ENCODE measurements at regions not wholly inside any gene's neighbourhood (a gene's known extent, or its start where the extent isn't known, plus 50 kb on each side); places are given as distances from the start of the nearest gene placed in this dataset.

GRCh38 chr13:70388935-70389334, 280.7 kb upstream of the KLHL1 start:
- H3K4me2 ChIP-seq (ENCODE audit: low read depth, low read length, poor library complexity, severe bottlenecking): no peak overlapping the region
- no peaks in the 10 kb centered on the region for H4K20me1 ChIP-seq (ENCODE audit: insufficient read depth, low read depth, low read length)
- H2AFZ ChIP-seq (ENCODE audit: low read length): no peak overlapping the region
- no peaks in the 10 kb centered on the region; the same call in 1 of the 2 replicates for H3K9me3 ChIP-seq (ENCODE audit: low read length)
- no peaks in the 10 kb centered on the region for H3K36me3 ChIP-seq (ENCODE audit: insufficient read depth, low read length)
- H3K27me3 ChIP-seq (ENCODE audit: low read length): no peaks in the 10 kb centered on the region
- H3K9me2 ChIP-seq (replicated peaks; ENCODE audit: insufficient read depth, low read length): no peaks in the 10 kb centered on the region; the same call in 1 of the 2 replicates
- H3K4me1 ChIP-seq (ENCODE audit: low read length): no peaks in the 10 kb centered on the region
- no peaks in the 10 kb centered on the region for H3K79me2 ChIP-seq (ENCODE audit: low read length)
- no peak for DNase-seq
- no peak overlapping the region for H3K4me3 ChIP-seq (ENCODE audit: low read length)
- H3K9ac ChIP-seq (ENCODE audit: low read length): no peak overlapping the region
- H3K27ac ChIP-seq (ENCODE audit: low read length): no peak overlapping the region

- DNase-seq: no peak
- Histone ChIP-seq H3K36me3 (ENCODE audit: insufficient read depth, low read length) (no peaks in the 10 kb centered on the region), H3K9me2 (replicated peaks; ENCODE audit: insufficient read depth, low read length) (no peaks in the 10 kb centered on the region; the same call in 1 of the 2 replicates), H3K4me3 (ENCODE audit: low read length) (no peak overlapping the region), H2AFZ (ENCODE audit: low read length) (no peak overlapping the region), H3K27me3 (ENCODE audit: low read length) (no peaks in the 10 kb centered on the region), H3K9me3 (ENCODE audit: low read length) (no peaks in the 10 kb centered on the region; the same call in 1 of the 2 replicates), H4K20me1 (ENCODE audit: insufficient read depth, low read depth, low read length) (no peaks in the 10 kb centered on the region), H3K9ac (ENCODE audit: low read length) (no peak overlapping the region), H3K27ac (ENCODE audit: low read length) (no peak overlapping the region), H3K4me1 (ENCODE audit: low read length) (no peaks in the 10 kb centered on the region), H3K79me2 (ENCODE audit: low read length) (no peaks in the 10 kb centered on the region), H3K4me2 (ENCODE audit: low read depth, low read length, poor library complexity, severe bottlenecking) (no peak overlapping the region)
Observed at GRCh38 chr13:70386919-70387318, 278.7 kb upstream of the KLHL1 start.

- no peak overlapping the region for H2AFZ ChIP-seq (ENCODE audit: low read length)
- no peaks in the 10 kb centered on the region for H3K27me3 ChIP-seq (ENCODE audit: low read length)
- no peak overlapping the region for H3K4me2 ChIP-seq (ENCODE audit: low read depth, low read length, poor library complexity, severe bottlenecking)
- H3K4me1 ChIP-seq (ENCODE audit: low read length): no peaks in the 10 kb centered on the region
- no peak for DNase-seq
- H4K20me1 ChIP-seq (ENCODE audit: insufficient read depth, low read depth, low read length): no peaks in the 10 kb centered on the region
- no peaks in the 10 kb centered on the region; the same call in 1 of the 2 replicates for H3K9me2 ChIP-seq (replicated peaks; ENCODE audit: insufficient read depth, low read length)
- H3K79me2 ChIP-seq (ENCODE audit: low read length): no peaks in the 10 kb centered on the region
- no peak overlapping the region for H3K4me3 ChIP-seq (ENCODE audit: low read length)
- H3K9ac ChIP-seq (ENCODE audit: low read length): no peak overlapping the region
- H3K9me3 ChIP-seq (ENCODE audit: low read length): no peaks in the 10 kb centered on the region; the same call in 1 of the 2 replicates
- H3K36me3 ChIP-seq (ENCODE audit: insufficient read depth, low read length): no peaks in the 10 kb centered on the region
- no peak overlapping the region for H3K27ac ChIP-seq (ENCODE audit: low read length)
Observed at GRCh38 chr13:70385852-70386251, 277.6 kb upstream of the KLHL1 start.

DNA sequence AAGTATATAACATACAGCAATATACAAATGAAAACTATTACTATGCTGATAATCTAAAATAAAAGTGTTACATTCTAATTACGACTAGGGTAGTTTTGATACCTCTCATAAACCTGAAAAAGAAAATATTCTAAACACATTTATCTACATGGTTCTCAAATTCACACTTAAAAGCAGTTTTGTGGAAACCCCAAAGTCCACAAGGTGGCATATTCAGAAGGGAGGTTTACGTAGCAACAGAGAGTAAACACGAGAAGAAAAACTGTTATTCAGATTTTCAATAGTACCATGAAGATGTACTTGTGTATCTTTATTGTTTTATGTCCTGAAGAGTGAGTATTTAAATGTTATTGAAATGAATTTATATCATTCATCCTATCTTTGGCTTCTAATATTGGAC, 275.9 kb upstream of the KLHL1 start:
- Histone ChIP-seq H3K27me3 (ENCODE audit: low read length) (no peaks in the 10 kb centered on the region), H3K4me3 (ENCODE audit: low read length) (no peak overlapping the region), H4K20me1 (ENCODE audit: insufficient read depth, low read depth, low read length) (no peaks in the 10 kb centered on the region), H3K9ac (ENCODE audit: low read length) (no peak overlapping the region), H3K9me3 (ENCODE audit: low read length) (no peaks in the 10 kb centered on the region; the same call in none of the 2 replicates), H3K4me1 (ENCODE audit: low read length) (no peaks in the 10 kb centered on the region), H3K4me2 (ENCODE audit: low read depth, low read length, poor library complexity, severe bottlenecking) (no peak overlapping the region), H3K36me3 (ENCODE audit: insufficient read depth, low read length) (no peaks in the 10 kb centered on the region), H2AFZ (ENCODE audit: low read length) (no peak overlapping the region; the same call in 1 of the 2 replicates), H3K27ac (ENCODE audit: low read length) (no peak overlapping the region), H3K79me2 (ENCODE audit: low read length) (no peaks in the 10 kb centered on the region), H3K9me2 (replicated peaks; ENCODE audit: insufficient read depth, low read length) (no peaks in the 10 kb centered on the region)
- DNase-seq: no peak

DNA sequence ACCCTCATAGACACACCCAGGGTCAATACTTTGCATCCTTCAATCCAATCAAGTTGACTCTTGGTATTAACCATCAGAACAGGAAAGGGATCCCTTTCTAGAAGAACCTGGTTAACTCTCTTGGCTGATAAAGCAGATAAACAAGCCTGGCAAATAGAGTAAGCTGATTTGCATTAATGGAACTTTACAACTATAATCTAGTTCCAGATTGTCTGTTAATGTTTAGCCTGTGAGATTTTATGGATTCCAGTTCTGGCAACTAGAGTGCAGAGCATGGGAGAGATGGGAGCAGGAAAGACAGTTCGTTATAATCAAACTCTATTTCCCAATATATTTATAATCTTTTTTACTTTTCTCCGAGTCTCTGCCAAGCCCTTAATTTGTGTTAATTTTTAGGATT, 272.6 kb upstream of the KLHL1 start:
- H3K9me2 ChIP-seq (replicated peaks; ENCODE audit: insufficient read depth, low read length): no peaks in the 10 kb centered on the region
- H3K36me3 ChIP-seq (ENCODE audit: insufficient read depth, low read length): no peaks in the 10 kb centered on the region
- H3K27ac ChIP-seq (ENCODE audit: low read length): no peak overlapping the region
- no peak overlapping the region for H3K9ac ChIP-seq (ENCODE audit: low read length)
- no peak overlapping the region for H3K4me2 ChIP-seq (ENCODE audit: low read depth, low read length, poor library complexity, severe bottlenecking)
- no peaks in the 10 kb centered on the region for H3K4me1 ChIP-seq (ENCODE audit: low read length)
- no peaks in the 10 kb centered on the region for H3K27me3 ChIP-seq (ENCODE audit: low read length)
- no peaks in the 10 kb centered on the region; the same call in none of the 2 replicates for H3K9me3 ChIP-seq (ENCODE audit: low read length)
- no peak overlapping the region for H2AFZ ChIP-seq (ENCODE audit: low read length)
- no peak overlapping the region for H3K4me3 ChIP-seq (ENCODE audit: low read length)
- no peaks in the 10 kb centered on the region for H4K20me1 ChIP-seq (ENCODE audit: insufficient read depth, low read depth, low read length)
- no peak for DNase-seq
- no peaks in the 10 kb centered on the region for H3K79me2 ChIP-seq (ENCODE audit: low read length)

- no peaks in the 10 kb centered on the region for H3K36me3 ChIP-seq (ENCODE audit: insufficient read depth, low read length)
Observed at GRCh38 chr13:70375718-70376117, 267.5 kb upstream of the KLHL1 start.

DNA sequence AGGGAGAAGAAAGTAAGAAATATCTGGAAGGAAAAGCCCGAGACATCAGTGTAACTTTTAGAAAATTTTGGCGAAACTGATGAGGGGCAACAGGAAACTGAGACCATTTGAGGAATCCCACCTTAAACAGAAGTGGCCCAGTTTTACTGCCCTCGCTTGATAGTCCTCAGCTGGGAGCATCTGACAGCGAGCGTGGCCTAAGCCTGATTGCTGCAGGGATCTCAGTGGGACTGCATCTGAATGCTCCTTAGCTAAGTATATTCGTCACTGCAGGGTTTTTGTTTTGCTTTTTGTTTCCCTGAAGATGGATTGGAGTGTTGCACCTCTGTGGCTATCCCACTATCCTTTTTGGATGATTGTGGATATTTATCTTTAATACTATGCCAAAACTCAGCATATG, 262.7 kb upstream of the KLHL1 start:
- Histone ChIP-seq H3K9me3 (ENCODE audit: low read length) (no peaks in the 10 kb centered on the region), H2AFZ (ENCODE audit: low read length) (no peak overlapping the region), H3K4me3 (ENCODE audit: low read length) (no peak overlapping the region), H3K4me2 (ENCODE audit: low read depth, low read length, poor library complexity, severe bottlenecking) (no peak overlapping the region), H3K4me1 (ENCODE audit: low read length) (no peaks in the 10 kb centered on the region), H3K27ac (ENCODE audit: low read length) (no peak overlapping the region), H4K20me1 (ENCODE audit: insufficient read depth, low read depth, low read length) (no peaks in the 10 kb centered on the region), H3K27me3 (ENCODE audit: low read length) (no peaks in the 10 kb centered on the region), H3K79me2 (ENCODE audit: low read length) (no peaks in the 10 kb centered on the region), H3K9ac (ENCODE audit: low read length) (no peak overlapping the region), H3K9me2 (replicated peaks; ENCODE audit: insufficient read depth, low read length) (no peaks in the 10 kb centered on the region), H3K36me3 (ENCODE audit: insufficient read depth, low read length) (no peaks in the 10 kb centered on the region)
- DNase-seq: no peak

More at GRCh38 chr13:70375718-70376117, 267.5 kb upstream of the KLHL1 start:
- no peaks in the 10 kb centered on the region for H3K27me3 ChIP-seq (ENCODE audit: low read length)
- H3K4me2 ChIP-seq (ENCODE audit: low read depth, low read length, poor library complexity, severe bottlenecking): no peak overlapping the region
- no peak overlapping the region for H3K4me3 ChIP-seq (ENCODE audit: low read length)
- no peak for DNase-seq
- H3K79me2 ChIP-seq (ENCODE audit: low read length): no peaks in the 10 kb centered on the region
- no peak overlapping the region for H3K9ac ChIP-seq (ENCODE audit: low read length)
- H3K9me2 ChIP-seq (replicated peaks; ENCODE audit: insufficient read depth, low read length): no peaks in the 10 kb centered on the region
- no peaks in the 10 kb centered on the region for H4K20me1 ChIP-seq (ENCODE audit: insufficient read depth, low read depth, low read length)
- H3K4me1 ChIP-seq (ENCODE audit: low read length): no peaks in the 10 kb centered on the region
- H2AFZ ChIP-seq (ENCODE audit: low read length): no peak overlapping the region
- no peaks in the 10 kb centered on the region; the same call in 1 of the 2 replicates for H3K9me3 ChIP-seq (ENCODE audit: low read length)
- H3K27ac ChIP-seq (ENCODE audit: low read length): no peak overlapping the region

DNA sequence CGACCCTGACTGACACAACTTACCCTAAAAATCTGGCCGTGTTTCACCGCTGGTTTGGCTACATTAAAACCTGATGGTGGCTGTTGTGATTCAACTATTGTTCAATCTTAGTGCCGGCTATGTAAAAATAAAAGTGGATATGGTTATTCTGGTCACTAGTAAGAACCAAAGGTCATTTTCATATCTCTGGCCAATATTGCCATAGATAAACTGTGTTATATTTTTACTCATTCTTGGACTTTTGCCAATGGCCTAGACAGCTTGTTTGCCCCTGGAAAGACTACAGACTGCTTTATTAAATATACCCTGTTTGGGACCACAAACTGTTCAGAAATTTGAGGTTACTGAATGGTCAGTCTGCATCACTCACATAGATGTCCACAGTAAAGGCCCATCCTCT, 258.5 kb upstream of the KLHL1 start:
- H3K4me1 ChIP-seq (ENCODE audit: low read length): no peaks in the 10 kb centered on the region
- no peaks in the 10 kb centered on the region for H3K36me3 ChIP-seq (ENCODE audit: insufficient read depth, low read length)
- no peak overlapping the region for H3K4me2 ChIP-seq (ENCODE audit: low read depth, low read length, poor library complexity, severe bottlenecking)
- H3K9me2 ChIP-seq (replicated peaks; ENCODE audit: insufficient read depth, low read length): no peaks in the 10 kb centered on the region
- DNase-seq: no peak
- no peak overlapping the region for H3K4me3 ChIP-seq (ENCODE audit: low read length)
- H4K20me1 ChIP-seq (ENCODE audit: insufficient read depth, low read depth, low read length): no peaks in the 10 kb centered on the region
- no peak overlapping the region for H3K27ac ChIP-seq (ENCODE audit: low read length)
- H3K9me3 ChIP-seq (ENCODE audit: low read length): no peaks in the 10 kb centered on the region
- no peak overlapping the region for H2AFZ ChIP-seq (ENCODE audit: low read length)
- H3K27me3 ChIP-seq (ENCODE audit: low read length): no peaks in the 10 kb centered on the region
- H3K9ac ChIP-seq (ENCODE audit: low read length): no peak overlapping the region
- H3K79me2 ChIP-seq (ENCODE audit: low read length): no peaks in the 10 kb centered on the region

- H3K4me1 ChIP-seq (ENCODE audit: low read length): no peaks in the 10 kb centered on the region
- no peak overlapping the region for H3K27ac ChIP-seq (ENCODE audit: low read length)
Observed at GRCh38 chr13:70363991-70364390, 255.7 kb upstream of the KLHL1 start.

More at GRCh38 chr13:70363991-70364390, 255.7 kb upstream of the KLHL1 start:
- Histone ChIP-seq H3K36me3 (ENCODE audit: insufficient read depth, low read length) (no peaks in the 10 kb centered on the region), H2AFZ (ENCODE audit: low read length) (no peak overlapping the region), H3K9ac (ENCODE audit: low read length) (no peak overlapping the region), H4K20me1 (ENCODE audit: insufficient read depth, low read depth, low read length) (no peaks in the 10 kb centered on the region), H3K4me2 (ENCODE audit: low read depth, low read length, poor library complexity, severe bottlenecking) (no peak overlapping the region), H3K27me3 (ENCODE audit: low read length) (no peaks in the 10 kb centered on the region), H3K4me3 (ENCODE audit: low read length) (no peak overlapping the region), H3K79me2 (ENCODE audit: low read length) (no peaks in the 10 kb centered on the region), H3K9me3 (ENCODE audit: low read length) (no peaks in the 10 kb centered on the region), H3K9me2 (replicated peaks; ENCODE audit: insufficient read depth, low read length) (no peaks in the 10 kb centered on the region)
- no peak for DNase-seq

Measured in Karpas-422 (cell line).